H1 (cell line): ENCODE measurements at regions not wholly inside any gene's neighbourhood (a gene's known extent, or its start where the extent isn't known, plus 50 kb on each side); places are given as distances from the start of the nearest gene placed in this dataset.

Experiments used
- CTCF ChIA-PET: fragments of 300-600 bp; sonication (Branson Sonifier 250); formaldehyde crosslinking; loops from one replicate; lab custom pipeline; 2021; ENCODE audit not compliant: partially characterized antibody; lab: Charles Lee
- POLR2A ChIA-PET: fragments of 300-600 bp; sonication (Branson Sonifier 250); formaldehyde crosslinking; loops from one replicate; lab custom pipeline; 2021; ENCODE audit warnings: inconsistent platforms; ENCODE audit not compliant: partially characterized antibody; lab: Charles Lee
- DNase-seq, 2 experiments: peaks; one replicate each; pipeline versions ENCODE4 v3.0.0 to v3.0.0-alpha.2; 2010 to 2022; ENCODE audit warnings: low spot score in 2 of 2, low read depth in 1 of 2, mixed read lengths in 1 of 2
- FAIRE-seq: peaks from 2 replicates; lab custom pipeline; 2011; peaks lifted over from hg19 to GRCh38; lab: Jason Lieb, UNC
- H2AFZ ChIP-seq: 2 replicates; pipeline ENCODE4 v1.8.1; 2012; ENCODE audit warnings: low read length, inconsistent platforms
- H2AK5ac ChIP-seq: 2 replicates; pipeline ENCODE4 v1.6.1; 2013; ENCODE audit warnings: low read depth, low read length
- H2BK120ac ChIP-seq: replicated peaks from 2 replicates; pipeline ENCODE3; 2013; ENCODE audit warnings: low read depth, low read length, inconsistent platforms
- H2BK12ac ChIP-seq: 2 replicates; pipeline ENCODE4 v1.6.1; 2013; ENCODE audit warnings: low read depth, low read length
- H2BK15ac ChIP-seq: 2 replicates; pipeline ENCODE4 v1.6.1; 2013; ENCODE audit warnings: low read length
- H2BK20ac ChIP-seq: 2 replicates; pipeline ENCODE4 v1.6.1; 2013; ENCODE audit warnings: low read length
- H2BK5ac ChIP-seq: 2 replicates; pipeline ENCODE4 v1.6.1; 2013; ENCODE audit warnings: low read depth, low read length
- H3K14ac ChIP-seq: 2 replicates; pipeline ENCODE4 v1.6.1; 2013; ENCODE audit warnings: inconsistent platforms; ENCODE audit not compliant: insufficient read length
- H3K18ac ChIP-seq: 2 replicates; pipeline ENCODE4 v1.6.1; 2013; ENCODE audit warnings: low read length; ENCODE audit errors: extremely low read depth
- H3K23ac ChIP-seq: 2 replicates; pipeline ENCODE4 v1.6.1; 2013; ENCODE audit warnings: inconsistent platforms; ENCODE audit not compliant: insufficient read length
- H3K23me2 ChIP-seq: 2 replicates; pipeline ENCODE4 v1.6.1; 2013; ENCODE audit warnings: low read depth, low read length
- H3K27ac ChIP-seq: 2 replicates; pipeline ENCODE4 v1.6.1; 2011; ENCODE audit warnings: low read depth, low read length, inconsistent platforms
- H3K27me3 ChIP-seq, 4 experiments: replicated peaks in 1 of 4; 1 replicate in 1 of 4; 2 replicates in 3 of 4; pipeline versions ENCODE4 v1.6.1 to v1.8.1; 2011 to 2013; ENCODE audit warnings: low read length in 3 of 4, mild to moderate bottlenecking in 3 of 4, inconsistent platforms in 2 of 4, mixed read lengths in 2 of 4, moderate library complexity in 1 of 4; ENCODE audit not compliant: control insufficient read depth in 3 of 4, insufficient read depth in 3 of 4; ENCODE audit errors: extremely low read depth in 1 of 4
- H3K36me3 ChIP-seq, 4 experiments: 2 replicates each; pipeline versions ENCODE4 v1.6.1 to v1.8.1; 2011 to 2013; ENCODE audit warnings: mild to moderate bottlenecking in 4 of 4, low read length in 3 of 4, moderate library complexity in 2 of 4, control low read depth in 1 of 4, inconsistent platforms in 1 of 4; ENCODE audit not compliant: insufficient read depth in 4 of 4, control insufficient read depth in 2 of 4
- H3K4ac ChIP-seq: replicated peaks from 2 replicates; pipeline ENCODE3; 2013; ENCODE audit warnings: low read length, low read depth, mixed read lengths, inconsistent platforms; ENCODE audit not compliant: insufficient read length
- H3K4me1 ChIP-seq, 4 experiments: replicated peaks in 1 of 4; 1 replicate in 1 of 4; 2 replicates in 3 of 4; pipeline versions ENCODE4 v1.6.1 to v1.8.1; 2011 to 2013; ENCODE audit warnings: low read length in 3 of 4, inconsistent platforms in 2 of 4, mixed read lengths in 1 of 4; ENCODE audit not compliant: insufficient read depth in 4 of 4, control insufficient read depth in 3 of 4
- H3K4me2 ChIP-seq, 2 experiments: 2 replicates each; pipeline versions ENCODE4 v1.6.1 to v1.8.1; 2011 to 2013; ENCODE audit warnings: low read depth in 2 of 2, low read length in 2 of 2, control low read depth in 1 of 2, inconsistent platforms in 1 of 2, mild to moderate bottlenecking in 1 of 2; ENCODE audit not compliant: insufficient read depth in 1 of 2
- H3K4me3 ChIP-seq, 4 experiments: fragments of 200-600, 300-600 bp in 1 of 4; sonication (generic), shearing (Covaris generic), sonication (Bioruptor Twin) in 1 of 4; 2 replicates each; pipeline versions ENCODE4 v1.5.1 to v1.8.1; 2011 to 2016; ENCODE audit warnings: low read length in 4 of 4, low read depth in 3 of 4, control low read depth in 2 of 4, inconsistent platforms in 2 of 4, mild to moderate bottlenecking in 2 of 4, mixed read lengths in 1 of 4, moderate library complexity in 1 of 4; ENCODE audit not compliant: insufficient read depth in 2 of 4; ENCODE audit errors: extremely low read depth in 1 of 4
- H3K56ac ChIP-seq: replicated peaks from 2 replicates; pipeline ENCODE3; 2013; ENCODE audit warnings: low read depth, mild to moderate bottlenecking, mixed read lengths, low read length, inconsistent platforms; ENCODE audit not compliant: insufficient read length
- H3K79me1 ChIP-seq: 2 replicates; pipeline ENCODE4 v1.6.1; 2013; ENCODE audit warnings: low read depth, low read length, control low read depth
- H3K79me2 ChIP-seq, 2 experiments: 2 replicates each; pipeline versions ENCODE4 v1.6.1 to v1.8.1; 2012 to 2013; ENCODE audit warnings: low read length in 2 of 2, mild to moderate bottlenecking in 2 of 2, inconsistent platforms in 1 of 2; ENCODE audit not compliant: insufficient read depth in 2 of 2, control insufficient read depth in 1 of 2
- H3K9ac ChIP-seq, 4 experiments: replicated peaks in 1 of 4; 1 replicate in 1 of 4; 2 replicates in 3 of 4; pipeline versions ENCODE4 v1.6.1 to v1.8.1; 2011 to 2013; ENCODE audit warnings: low read depth in 3 of 4, low read length in 3 of 4, control low read depth in 2 of 4, mild to moderate bottlenecking in 2 of 4, moderate library complexity in 2 of 4, inconsistent platforms in 1 of 4; ENCODE audit errors: extremely low read depth in 1 of 4
- H3K9me3 ChIP-seq, 2 experiments: 2 replicates each; pipeline versions ENCODE4 v1.6.1 to v1.8.1; 2012 to 2013; ENCODE audit warnings: mild to moderate bottlenecking in 2 of 2, moderate library complexity in 2 of 2, control low read depth in 1 of 2, inconsistent platforms in 1 of 2, low read depth in 1 of 2, low read length in 1 of 2, mixed read lengths in 1 of 2; ENCODE audit not compliant: insufficient read depth in 2 of 2
- H4K20me1 ChIP-seq, 2 experiments: replicated peaks in 1 of 2; 2 replicates each; pipeline versions ENCODE3 to v1.8.1; 2011 to 2013; ENCODE audit warnings: inconsistent platforms in 2 of 2, low read length in 2 of 2, mild to moderate bottlenecking in 1 of 2; ENCODE audit not compliant: insufficient read depth in 2 of 2, control insufficient read depth in 1 of 2
- H4K5ac ChIP-seq: 2 replicates; pipeline ENCODE4 v1.6.1; 2013; ENCODE audit warnings: low read length, low read depth, mixed read lengths, inconsistent platforms; ENCODE audit not compliant: insufficient read length
- H4K8ac ChIP-seq: 2 replicates; pipeline ENCODE4 v1.8.0; 2013; ENCODE audit warnings: mild to moderate bottlenecking, moderate library complexity, low read length, inconsistent platforms; ENCODE audit not compliant: insufficient read depth; ENCODE audit errors: extremely low read depth
- H4K91ac ChIP-seq: replicated peaks from 2 replicates; pipeline ENCODE3; 2013; ENCODE audit warnings: low read length, mixed read lengths, inconsistent platforms; ENCODE audit not compliant: insufficient read length
- EGR1 ChIP-seq: IDR thresholded peaks from 2 replicates; pipeline ENCODE4 v1.6.1; 2011; ENCODE audit warnings: low read depth, low read length, borderline replicate concordance
- KDM5A ChIP-seq: fragments of 200-600 bp; IDR thresholded peaks from 2 replicates; pipeline ENCODE4 v1.7.1; 2012; ENCODE audit warnings: mild to moderate bottlenecking, low read length, inconsistent platforms, mixed read lengths
- NRF1 ChIP-seq: IDR thresholded peaks from 2 replicates; pipeline ENCODE4 v1.6.1; 2011; ENCODE audit warnings: mild to moderate bottlenecking, low read depth, low read length, improper control_type of control experiment
- SIRT6 ChIP-seq: IDR thresholded peaks from one replicate; pipeline ENCODE4 v1.7.1; 2012; ENCODE audit warnings: low read length, inconsistent platforms
- WGBS, 2 experiments: shearing (Covaris generic) in 1 of 2; methylation state at CpG; one replicate each; pipeline versions ENCODE4 v1.1.6 to v1.1.7; 2013 to 2015; ENCODE audit warnings: low lambda C conversion rate in 2 of 2, mixed read lengths in 2 of 2, inconsistent platforms in 1 of 2, low coverage in 1 of 2, missing lambda C conversion rate in 1 of 2; ENCODE audit not compliant: insufficient replicate concordance in 2 of 2, insufficient coverage in 1 of 2, insufficient read length in 1 of 2; ENCODE audit errors: extremely low coverage in 1 of 2, missing lambda C conversion rate in 1 of 2; 5-methylcytosine and 5-hydroxymethylcytosine counted together
- TF ChIP-seq, protein P1 (sequence below): IDR thresholded peaks from 2 replicates; pipeline ENCODE4 v1.6.1; 2012; ENCODE audit warnings: inconsistent platforms

DNA sequence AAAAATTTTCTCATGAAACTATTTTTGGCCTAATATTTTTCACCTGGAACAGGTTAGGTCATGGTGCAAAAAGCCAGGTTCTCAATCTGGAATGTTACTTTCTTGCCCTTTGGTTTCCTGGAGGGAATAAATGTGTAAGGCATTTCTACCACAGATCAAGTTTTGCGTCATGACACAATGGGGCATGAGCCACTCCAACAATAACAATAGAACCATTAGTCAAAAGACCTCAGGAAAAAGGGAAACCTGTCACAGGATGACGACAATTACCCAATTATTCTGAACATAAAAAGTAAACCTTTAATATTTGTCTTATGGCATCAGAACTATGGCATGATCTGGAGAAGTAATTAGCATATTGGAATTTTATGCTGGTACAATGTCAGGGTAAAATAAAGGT, 88.2 kb upstream of the HNRNPA3 start:
- Histone ChIP-seq H3K23me2 (no peaks in the 10 kb centered on the region), H3K9me3 (no peaks in the 10 kb centered on the region), H3K14ac (no peak overlapping the region), H4K20me1 (no peaks in the 10 kb centered on the region), H2AFZ (no peak overlapping the region), H3K4me3 (no peak overlapping the region)
- no peak for DNase-seq
- TF ChIP-seq EGR1 (no peak), KDM5A (no peak), SIRT6 (no peak), NRF1 (no peak)
- TF ChIP-seq, protein P1, sequence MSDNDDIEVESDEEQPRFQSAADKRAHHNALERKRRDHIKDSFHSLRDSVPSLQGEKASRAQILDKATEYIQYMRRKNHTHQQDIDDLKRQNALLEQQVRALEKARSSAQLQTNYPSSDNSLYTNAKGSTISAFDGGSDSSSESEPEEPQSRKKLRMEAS, result no peak
- TF ChIP-seq, all 59 proteins: peak for 0
- Histone ChIP-seq H2BK120ac (no peak overlapping the region), H3K79me1 (no peaks in the 10 kb centered on the region), H2BK12ac (no peak overlapping the region), H4K91ac (no peak overlapping the region), H3K18ac (no peak overlapping the region), H2AK5ac (no peak overlapping the region), H2BK5ac (no peak overlapping the region), H3K79me2 (no peaks in the 10 kb centered on the region), H3K4me1 (peaks cover 0 to 3% (median under 1%) of the 10 kb centered on the region in 4 experiments; a peak in 1 of 7 replicates), H3K23ac (no peak overlapping the region), H4K8ac (no peak overlapping the region), H3K27ac (no peak overlapping the region), H3K36me3 (no peaks in the 10 kb centered on the region), H3K9ac (no peak overlapping the region), H3K4me2 (no peak overlapping the region), H2BK15ac (no peak overlapping the region), H3K27me3 (no peaks in the 10 kb centered on the region), H2BK20ac (no peak overlapping the region), H4K5ac (no peak overlapping the region), H3K56ac (no peak overlapping the region), H3K4ac (no peak overlapping the region)
- CTCF ChIA-PET, result no interaction called here
- WGBS, 2 experiments, result 93% methylated on average over 2 of the region's 2 CpGs; no CpG with 5 or more reads in 1 of the 2 experiments
- POLR2A ChIA-PET, result no interaction called here
- no peak for FAIRE-seq
